Lower leg skin (tissue), 3 donors: ENCODE measurements at regions not wholly inside any gene's neighbourhood (a gene's known extent, or its start where the extent isn't known, plus 50 kb on each side); places are given as distances from the start of the nearest gene placed in this dataset.

ENCODE experiments used
- POLR2A ChIP-seq, 2 donors: fragments of 450-650 bp; IDR thresholded peaks; one replicate each; pipeline ENCODE4 v1.6.1; 2016 to 2017; ENCODE audit warnings: antibody characterized with exemption in 2 of 2, mild to moderate bottlenecking in 1 of 2, moderate library complexity in 1 of 2
- TF ChIP-seq, protein P1 (sequence below), 3 donors: fragments of 450-650 bp; IDR thresholded peaks; one replicate each; pipeline ENCODE4 v1.5.1; 2016; ENCODE audit warnings: antibody characterized with exemption in 3 of 3, mild to moderate bottlenecking in 3 of 3, moderate library complexity in 2 of 3

DNA sequence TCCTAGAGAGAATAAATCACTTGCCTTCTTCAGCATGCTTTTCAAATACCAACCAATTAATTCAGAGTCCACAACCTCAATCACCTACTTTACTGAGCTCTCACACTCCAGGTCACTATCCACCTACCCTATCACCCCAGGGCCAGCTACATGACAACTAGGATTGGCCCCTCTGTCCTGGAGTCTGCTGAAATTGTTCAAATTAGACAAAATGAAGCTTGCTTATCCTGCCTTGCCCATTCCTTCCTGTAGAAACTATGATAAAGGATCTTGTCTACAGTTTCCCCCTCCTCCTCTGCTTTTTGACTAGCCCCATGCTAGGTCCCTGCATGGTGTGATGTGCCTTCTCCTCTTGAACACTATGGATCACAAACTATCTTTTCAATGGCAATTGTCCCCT lies 94.5 kb downstream of the JRKL start:
- TF ChIP-seq, protein P1, sequence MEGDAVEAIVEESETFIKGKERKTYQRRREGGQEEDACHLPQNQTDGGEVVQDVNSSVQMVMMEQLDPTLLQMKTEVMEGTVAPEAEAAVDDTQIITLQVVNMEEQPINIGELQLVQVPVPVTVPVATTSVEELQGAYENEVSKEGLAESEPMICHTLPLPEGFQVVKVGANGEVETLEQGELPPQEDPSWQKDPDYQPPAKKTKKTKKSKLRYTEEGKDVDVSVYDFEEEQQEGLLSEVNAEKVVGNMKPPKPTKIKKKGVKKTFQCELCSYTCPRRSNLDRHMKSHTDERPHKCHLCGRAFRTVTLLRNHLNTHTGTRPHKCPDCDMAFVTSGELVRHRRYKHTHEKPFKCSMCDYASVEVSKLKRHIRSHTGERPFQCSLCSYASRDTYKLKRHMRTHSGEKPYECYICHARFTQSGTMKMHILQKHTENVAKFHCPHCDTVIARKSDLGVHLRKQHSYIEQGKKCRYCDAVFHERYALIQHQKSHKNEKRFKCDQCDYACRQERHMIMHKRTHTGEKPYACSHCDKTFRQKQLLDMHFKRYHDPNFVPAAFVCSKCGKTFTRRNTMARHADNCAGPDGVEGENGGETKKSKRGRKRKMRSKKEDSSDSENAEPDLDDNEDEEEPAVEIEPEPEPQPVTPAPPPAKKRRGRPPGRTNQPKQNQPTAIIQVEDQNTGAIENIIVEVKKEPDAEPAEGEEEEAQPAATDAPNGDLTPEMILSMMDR (IDR thresholded peaks at IDR 0.05), result no peak
- no peak for TF ChIP-seq POLR2A (IDR thresholded peaks at IDR 0.05)
